GM21825 (cell line): ENCODE measurements at regions not wholly inside any gene's neighbourhood (a gene's known extent, or its start where the extent isn't known, plus 50 kb on each side); places are given as distances from the start of the nearest gene placed in this dataset.

Source experiments
- ATAC-seq: cut with Tn5 transposase; IDR thresholded peaks from one replicate; pipeline ENCODE4 v1.9.1; 2021; ENCODE audit warnings: mild to moderate bottlenecking, moderate library complexity; ENCODE audit not compliant: unreplicated experiment

DNA sequence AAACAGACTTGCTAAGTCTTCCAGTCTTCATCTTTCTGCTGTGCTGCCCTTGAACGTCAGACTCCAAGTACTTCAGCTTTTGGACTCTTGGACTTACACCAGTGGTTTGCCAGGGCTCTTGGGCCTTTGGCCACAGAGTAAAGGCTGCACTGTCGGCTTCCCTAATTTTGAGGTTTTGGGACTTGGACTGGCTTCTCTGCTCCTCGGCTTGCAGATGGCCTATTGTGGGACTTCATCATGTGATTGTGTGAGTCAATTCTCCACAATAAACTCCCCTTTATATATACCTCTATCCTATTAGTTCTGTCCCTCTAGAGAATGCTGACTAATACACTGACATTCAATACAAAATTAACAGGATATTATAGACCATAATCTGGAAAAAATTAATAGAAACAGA is 628.1 kb downstream of the PLPP3 start:
- ATAC-seq, result no peak

DNA sequence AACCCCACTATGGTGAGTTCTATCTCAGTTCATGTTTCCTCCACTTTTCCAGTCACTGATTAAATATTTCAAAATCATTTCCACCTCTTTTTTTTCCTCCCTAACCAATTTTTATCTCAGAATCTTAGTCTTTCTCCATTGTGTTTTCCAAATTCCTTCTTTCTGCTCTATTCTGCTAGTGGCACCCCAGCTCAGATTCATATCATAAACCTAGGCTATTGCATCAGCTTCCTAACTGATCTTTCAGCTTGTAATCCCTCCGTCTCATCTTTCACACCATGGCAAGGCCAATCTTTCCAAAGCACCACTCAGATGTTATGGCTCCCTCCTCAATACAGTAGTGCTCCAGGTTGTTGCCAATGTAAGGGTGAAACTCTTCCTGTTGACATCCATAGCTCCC is 631.9 kb downstream of the PLPP3 start:
- ATAC-seq, result no peak

DNA sequence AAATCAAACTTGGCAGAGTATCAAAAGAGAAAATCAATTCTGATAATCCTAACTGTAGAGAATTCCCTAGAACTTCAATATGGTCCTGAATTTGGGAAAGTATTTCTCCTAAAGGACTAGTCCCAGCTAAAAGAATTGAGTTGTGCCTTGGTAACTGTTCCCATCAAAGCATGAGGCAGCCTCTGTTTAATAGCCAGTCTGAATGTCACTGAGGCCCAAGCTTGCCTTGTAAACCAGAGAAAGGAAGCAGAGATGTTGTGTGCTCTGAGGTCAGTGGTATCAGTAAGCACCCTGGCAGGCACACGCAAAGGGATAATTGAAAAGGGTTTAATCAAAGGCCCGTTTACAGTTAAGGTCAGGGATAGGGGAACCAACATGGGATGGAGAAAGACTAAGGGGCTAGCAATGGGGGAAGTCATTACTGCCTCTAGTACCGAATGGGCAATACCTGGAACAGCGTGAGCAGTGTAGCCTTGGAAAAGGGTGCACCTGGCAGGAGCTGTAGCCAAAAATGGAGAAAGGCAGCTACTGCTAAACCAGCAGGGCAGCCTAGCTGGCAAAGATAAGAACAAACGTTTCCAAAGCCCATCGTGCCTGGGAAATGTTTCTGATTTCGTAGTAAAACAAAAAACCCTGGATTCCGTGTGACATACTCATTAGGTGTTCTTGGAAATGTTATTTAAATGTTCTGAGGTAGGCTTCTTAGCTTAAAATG is 635.5 kb downstream of the PLPP3 start:
- ATAC-seq, result no peak

DNA sequence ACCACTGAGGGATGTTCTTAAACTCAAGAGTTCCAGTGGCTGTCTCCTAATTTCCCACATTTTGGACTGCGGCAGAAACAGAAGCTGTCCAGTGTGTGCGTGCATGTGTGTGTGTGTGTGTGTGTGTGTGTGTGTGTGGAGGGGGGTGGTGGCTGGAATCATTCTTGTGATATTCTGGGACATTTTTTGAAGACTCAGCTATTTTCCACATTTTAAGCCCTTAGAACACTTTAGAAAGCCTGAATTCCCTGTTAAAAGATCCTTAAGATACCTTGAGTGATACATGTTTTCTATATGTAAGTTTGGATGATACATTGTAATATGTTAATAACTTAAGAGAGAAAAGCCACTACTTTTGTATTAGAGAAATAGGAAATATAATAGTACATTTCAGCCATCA is 636.4 kb downstream of the PLPP3 start:
- ATAC-seq, result no peak

DNA sequence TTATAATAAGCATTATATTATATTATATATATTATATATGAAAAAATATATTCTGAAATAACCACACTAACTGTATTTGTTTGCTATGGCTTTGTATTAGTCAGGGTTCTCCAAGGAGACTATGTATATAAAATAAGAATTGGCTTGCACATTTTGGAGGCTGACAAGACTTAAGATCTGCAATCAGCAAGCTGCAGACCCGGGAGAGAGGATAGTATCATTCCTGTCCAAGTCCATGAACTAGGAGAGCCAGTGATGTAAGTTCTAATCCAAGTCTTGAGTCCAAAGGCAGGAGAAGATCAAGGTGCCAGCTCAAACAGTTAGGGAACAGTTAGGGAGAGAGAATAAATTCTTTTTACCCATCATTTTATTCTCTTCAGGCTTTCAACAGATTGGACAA is 639.5 kb downstream of the PLPP3 start:
- no peak for ATAC-seq

DNA sequence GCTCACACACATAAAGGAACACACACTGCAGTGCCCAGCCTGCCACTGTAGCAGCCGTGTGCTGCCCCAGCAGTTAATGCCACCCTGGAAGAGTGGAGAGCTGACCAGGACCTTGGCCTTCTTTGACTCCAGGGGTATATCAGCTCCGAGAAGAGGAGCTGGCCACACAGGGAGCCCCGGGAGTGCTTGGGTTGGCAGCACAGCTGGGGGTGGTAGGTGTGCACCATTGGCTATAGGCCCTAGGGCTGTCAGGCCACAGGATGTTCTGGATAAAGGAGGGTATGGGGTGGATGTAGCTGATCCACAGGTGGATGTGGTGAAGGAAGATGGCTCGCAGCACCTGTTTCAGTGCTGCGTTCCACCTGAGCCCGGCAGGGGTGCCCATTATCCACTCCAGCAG is 640.5 kb downstream of the PLPP3 start:
- ATAC-seq, result no peak

DNA sequence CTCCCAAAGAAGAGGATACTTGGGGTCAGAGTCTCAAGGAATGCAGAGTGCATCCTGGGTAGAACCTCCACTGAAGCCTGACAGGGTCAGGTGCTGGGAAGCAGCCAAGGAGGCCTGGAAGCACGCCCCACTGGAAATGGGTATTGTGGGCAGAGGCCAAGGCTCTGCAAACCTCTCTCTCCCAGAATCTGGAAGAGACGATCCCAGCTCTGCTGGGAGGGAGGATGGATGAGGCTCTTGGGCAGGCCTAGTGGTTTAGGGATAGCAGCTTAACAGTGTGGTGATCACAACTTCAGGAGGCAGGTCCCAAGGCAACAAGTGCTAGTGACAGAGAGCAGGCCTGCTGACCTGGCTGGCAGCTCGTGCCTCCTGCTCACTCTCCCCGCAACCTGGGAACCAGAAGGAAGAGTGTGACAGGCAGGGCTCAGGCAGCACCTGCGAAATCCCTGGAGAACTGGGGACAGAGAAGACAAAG is 641.0 kb downstream of the PLPP3 start:
- ATAC-seq, result no peak

DNA sequence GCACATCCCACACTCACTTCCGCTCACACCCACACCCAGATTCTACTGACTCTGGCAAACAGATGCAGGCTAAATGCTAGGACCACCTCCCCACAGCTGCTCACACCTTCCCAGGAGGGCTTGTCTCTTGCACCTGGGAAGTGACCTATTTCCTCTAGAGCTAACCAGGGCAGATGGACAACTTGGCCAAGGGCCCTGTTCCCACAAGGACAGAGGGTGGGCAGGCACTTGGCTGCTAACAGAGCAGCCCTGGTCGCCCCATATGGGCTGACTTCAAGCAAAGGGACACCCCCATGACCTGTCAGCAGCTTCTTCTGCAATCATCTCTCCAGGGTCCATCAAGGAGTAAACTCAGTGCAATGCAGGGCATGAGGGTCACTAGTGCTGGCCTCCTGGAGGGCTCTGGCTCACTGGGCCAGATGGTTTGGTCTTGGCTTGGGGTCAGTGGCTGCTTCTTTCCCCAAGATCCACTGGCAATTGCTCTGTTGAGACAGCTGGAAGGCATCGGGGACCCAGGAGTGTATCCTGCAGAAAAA is 641.5 kb downstream of the PLPP3 start:
- ATAC-seq, result no peak

DNA sequence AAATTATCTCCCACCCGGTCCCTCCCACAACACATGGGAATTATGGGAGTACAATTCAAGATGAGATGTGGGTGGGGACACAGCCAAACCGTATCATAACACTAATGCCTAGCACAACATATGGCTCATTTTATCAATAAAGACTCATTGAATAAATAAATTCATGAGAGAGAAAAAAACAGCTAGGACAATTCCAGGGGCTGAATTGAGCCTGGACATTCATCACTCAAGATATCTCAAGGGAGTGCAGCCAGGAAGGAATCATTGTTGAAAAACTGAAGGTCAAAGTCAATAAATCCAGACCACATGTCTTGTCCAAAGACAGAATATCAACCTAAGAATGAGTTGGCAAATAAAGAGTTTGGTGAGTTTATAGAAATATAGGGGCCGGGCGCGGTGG is 644.1 kb downstream of the PLPP3 start:
- no peak for ATAC-seq

DNA sequence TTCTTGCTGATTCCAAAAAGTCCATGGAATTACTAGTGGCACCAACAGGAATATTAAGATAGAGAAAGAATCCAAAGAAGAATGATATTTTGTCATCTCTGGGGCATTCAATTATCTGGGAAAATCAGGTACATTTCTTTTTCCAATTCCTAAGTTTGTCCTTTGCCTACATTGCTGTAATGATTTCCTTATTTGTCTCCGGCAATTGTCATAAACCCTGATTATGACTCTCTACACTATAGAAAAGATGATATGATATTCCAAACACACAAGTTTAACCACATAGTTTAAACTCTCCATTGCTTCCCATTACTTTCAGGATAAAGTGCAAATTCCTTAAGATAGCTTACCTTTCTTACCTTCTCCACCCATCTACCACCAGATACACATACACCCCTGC is 647.0 kb downstream of the PLPP3 start:
- no peak for ATAC-seq

DNA sequence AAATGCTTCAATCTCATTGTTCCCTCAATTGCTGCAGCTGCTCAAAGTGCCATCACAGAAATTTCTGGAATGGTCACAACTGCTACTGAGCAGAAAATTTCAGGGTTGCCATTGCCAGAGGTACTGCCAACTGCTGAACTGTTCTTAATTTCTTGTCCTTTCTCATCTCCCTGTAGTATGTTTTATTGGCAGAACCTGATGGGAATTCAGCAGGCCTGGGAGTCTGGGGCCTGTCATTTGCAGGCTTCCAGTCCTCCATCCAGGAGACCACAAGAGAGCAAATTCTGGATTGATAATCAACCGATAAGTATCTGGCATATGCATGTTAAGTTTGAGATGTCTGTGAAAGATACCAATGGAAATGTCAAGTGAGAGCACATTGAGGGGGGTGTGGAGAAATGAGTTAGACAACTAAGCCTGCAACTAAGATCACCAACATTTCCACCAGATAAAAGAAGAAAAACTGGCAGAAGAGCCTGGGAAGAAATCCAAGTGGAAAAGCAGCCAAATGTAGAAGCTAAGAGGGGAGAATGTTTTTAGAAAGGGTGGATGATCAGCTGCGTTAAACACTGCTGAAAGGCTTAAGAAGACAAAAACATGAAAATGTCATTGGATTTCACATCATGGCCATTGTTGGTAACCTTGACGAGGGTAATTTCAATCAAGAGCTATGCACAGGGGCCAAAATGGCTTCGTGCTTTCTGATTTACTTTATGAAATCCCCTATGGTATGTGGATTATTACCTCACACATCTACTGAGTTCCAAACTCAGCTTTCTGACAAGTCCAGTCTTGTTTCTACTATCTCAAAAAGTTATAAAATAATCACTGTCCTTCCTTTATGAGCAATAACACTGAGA is 648.1 kb downstream of the PLPP3 start:
- no peak for ATAC-seq

DNA sequence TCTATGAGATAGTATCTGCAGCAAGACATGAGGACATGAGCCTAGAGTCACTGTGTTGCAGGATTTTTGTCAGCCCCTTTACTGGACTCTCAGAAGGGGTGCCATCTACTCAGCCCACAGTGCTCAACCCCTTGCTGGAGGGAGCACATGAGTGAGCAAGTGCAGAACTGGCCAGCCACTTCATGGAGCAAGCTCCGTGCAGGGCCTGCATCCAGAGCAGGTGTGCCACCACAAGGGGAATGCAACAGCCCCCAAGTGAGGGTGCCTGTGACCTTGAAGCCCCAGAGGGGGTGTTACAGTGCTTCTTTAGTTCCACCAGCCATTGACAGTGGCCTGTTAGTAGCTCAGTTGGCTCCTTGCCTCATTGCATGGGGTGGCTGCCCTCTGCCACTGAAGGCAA is 649.7 kb downstream of the PLPP3 start:
- no peak for ATAC-seq

DNA sequence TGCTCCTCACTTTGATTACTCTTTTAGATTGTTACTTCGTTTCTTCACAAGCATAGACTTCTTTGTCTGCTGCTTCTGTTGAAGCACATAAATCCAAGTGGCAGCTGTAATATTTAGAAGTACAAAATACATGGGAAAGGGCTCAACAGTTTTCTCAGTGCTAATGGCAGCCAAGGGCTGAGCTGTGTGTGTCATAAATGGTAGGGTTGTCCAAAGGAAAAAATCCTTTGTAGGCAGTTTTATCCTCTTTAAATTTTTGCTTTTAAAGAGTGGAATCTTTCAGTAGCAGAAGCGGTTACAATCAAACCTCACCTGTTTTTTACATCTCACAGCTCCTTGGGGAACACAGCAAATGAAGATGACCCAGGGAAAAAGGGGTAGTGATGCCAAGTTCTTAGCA is 650.8 kb downstream of the PLPP3 start:
- no peak for ATAC-seq

DNA sequence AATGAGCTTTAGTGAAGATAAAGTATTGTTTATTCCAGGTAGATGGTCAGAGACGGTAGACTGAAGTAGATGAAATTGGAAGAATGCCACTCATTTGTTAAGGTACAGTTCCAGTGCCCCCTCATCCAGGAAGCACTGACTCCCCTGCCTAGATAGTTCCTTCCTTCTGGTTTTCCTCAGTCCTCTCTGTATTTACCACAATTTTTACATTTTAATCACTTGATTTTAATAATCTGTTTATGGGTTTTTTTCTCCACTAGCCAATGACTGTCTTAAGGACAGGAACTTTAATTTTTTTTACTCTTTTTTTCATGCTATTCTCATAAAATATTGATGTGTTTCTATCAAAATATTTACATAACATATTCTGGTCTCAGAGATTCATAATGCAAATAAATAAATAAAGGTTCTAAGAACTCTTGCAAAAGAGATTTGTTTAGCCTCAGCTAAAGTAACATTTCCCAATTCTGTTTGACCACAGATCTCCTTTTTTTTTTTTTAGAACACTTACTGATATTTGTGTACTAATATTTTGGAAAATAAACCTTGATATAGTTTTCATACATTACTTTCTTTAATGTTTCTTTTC is 651.6 kb downstream of the PLPP3 start:
- no peak for ATAC-seq

DNA sequence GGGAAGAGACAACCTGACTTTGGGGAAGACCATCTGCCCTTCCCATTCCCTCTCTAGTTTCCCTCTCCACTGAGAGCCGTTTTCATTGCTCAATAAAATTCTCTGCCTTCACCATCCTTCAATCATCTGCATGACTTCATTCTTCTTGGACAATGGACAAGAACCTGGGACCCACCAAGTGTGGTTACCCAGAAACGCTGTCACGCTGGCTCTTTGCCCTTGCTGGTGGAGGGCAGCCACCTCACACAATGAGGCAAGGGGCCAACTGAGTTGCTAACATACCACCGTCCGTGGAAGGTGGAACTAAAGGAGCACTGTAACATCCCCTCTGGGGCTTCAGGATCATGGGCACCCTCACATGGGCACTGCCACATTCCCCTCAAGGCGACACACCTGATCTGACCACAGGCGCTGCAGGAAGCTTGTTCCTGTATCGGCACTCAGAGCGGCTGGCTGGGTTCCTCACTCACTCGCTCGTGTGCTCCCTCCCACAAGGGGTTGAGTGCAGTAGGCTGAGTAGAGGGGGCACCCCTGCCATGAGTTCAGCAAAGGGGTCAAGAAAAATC is 652.4 kb downstream of the PLPP3 start:
- no peak for ATAC-seq

DNA sequence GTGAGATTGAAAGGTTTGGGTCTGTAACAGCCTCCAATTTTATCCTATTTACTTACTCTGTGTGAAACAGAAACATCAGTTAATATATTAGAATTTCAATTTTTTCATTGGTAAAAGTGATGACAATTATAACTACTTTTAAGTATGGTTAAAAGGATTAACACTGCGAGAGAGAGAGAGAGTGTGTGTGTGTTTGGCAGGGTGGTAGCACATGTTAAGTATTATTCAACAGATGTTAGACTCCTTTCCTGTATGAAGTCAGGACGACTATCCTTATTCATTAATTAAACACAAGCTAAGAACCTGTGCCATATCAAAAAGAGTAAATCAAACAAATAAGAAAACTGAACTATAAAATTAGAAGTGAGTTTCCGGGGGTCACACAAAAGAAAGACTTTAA is 662.5 kb downstream of the PLPP3 start:
- no peak for ATAC-seq

DNA sequence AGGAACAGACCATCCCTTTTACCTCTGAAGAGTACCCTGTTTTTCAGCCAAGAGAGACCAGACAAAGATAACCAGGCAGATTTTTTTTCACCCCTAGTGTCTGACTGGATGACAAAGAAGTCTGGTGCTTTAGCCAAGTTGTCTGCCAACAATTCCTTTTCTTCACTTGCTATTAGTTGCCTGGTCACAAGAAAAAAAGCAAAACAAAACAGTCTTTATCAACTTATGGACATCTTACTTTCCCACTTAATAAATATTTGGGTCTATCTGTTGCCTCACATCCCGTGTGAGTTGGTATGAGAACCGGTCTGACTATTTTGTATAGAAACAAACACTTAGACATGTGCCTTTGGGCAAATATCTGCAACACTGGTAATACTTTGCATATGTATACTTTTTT is 662.9 kb downstream of the PLPP3 start:
- no peak for ATAC-seq

DNA sequence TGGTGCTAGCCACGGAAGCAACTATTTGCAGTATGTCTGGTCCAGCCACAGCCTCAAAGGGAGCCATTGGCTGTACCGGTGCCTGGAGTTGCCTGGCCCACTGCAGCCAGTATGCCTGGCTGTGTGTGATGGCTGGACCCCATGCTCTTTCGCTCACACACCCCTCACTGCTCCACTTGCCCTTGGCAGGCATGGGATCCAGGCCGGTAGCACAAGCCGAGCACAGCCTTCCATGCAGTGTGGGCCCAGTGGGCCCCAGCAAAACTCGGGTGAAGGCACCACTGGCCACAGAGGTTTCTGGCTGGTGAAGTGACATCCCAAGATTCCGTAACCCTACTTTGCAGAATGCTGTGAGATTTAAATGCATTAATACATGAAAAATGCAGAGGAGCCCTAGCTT is 665.8 kb downstream of the PLPP3 start:
- no peak for ATAC-seq

DNA sequence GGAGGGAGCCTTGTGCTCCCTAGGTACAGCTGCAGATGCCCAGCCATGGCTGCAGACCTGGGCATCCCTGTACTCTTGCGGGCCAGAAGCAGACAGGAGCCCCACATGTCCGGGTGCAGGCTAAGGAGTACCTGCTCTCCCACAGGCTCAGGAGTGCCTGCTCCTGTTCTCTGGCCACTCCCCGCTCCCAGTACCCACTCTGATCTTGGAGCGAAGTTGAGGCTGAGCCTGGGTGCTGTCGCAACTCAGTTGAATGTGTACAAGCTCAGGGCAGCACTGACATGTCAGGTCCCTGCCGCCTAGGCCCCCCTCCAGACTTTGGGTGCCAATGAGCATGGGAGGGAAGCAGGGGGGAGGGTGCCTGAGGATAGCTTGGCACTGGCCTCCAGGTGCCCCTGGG is 666.9 kb downstream of the PLPP3 start:
- no peak for ATAC-seq

DNA sequence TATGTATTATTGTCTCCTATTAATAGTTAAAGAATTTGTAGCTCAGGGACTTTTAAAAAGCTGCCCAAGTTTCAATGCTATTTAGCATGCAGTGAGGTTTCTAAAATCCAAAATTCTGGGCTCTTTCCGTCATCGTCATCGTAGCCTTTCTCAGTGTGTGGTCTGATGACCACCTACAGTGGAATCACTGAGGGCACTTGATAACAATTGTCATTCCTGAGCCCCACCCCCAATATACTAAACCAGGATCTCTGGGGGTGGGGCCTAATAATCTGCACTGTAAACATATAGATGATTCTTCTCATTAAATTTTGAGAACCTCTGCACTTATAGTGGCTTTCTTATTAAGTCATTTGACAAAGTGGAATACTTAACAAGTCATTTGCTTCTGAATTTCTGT is 674.8 kb downstream of the PLPP3 start:
- ATAC-seq, result no peak

DNA sequence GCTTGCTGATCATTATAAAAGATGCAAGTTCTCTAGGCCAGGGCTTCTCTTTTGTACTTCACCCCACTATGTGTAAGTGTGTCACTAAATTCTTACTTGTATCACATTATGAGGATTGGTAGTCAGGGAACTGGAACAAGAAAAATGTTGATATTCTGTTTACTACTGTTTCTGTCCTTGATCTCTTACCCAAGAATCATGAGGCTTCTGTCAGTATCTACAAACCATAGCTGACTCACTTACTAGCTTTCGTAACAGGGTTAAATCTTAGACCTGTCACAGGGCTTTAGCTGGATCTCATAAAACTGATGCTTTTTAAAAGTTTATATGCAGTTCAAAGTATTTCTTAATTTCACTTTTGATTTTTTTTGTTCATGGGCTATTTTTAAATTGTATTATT is 681.2 kb downstream of the PLPP3 start:
- ATAC-seq, result no peak
